ENCODE measurements at regions not wholly inside any gene's neighbourhood (a gene's known extent, or its start where the extent isn't known, plus 50 kb on each side); places are given as distances from the start of the nearest gene placed in this dataset.
"Not testable (repeated sequence)": the region's sequence is repeated elsewhere in the genome, so short reads cannot be mapped to it uniquely, and the experiment has no call there.

GRCh38 chr16:21520134-21521047 lies 79.0 kb upstream of the METTL9 start:
- H3K27me3 ChIP-seq: not testable (repeated sequence)
- peaks cover 20 to 21% of the 10 kb centered on the region in 2 experiments for H3K4me1 ChIP-seq (ENCODE audit: control insufficient read depth in 1 of 2, insufficient read depth in 1 of 2, low read depth in 1 of 2, low read length in 1 of 2)
- peak; percentile 39 for TF ChIP-seq CTCF (IDR thresholded peaks at IDR 0.05)

GRCh38 chr16:21521048-21521389 lies 78.4 kb upstream of the METTL9 start:
- H3K9me3 ChIP-seq; H3K36me3 ChIP-seq; H3K27ac ChIP-seq; H3K27me3 ChIP-seq; H3K4me3 ChIP-seq (ENCODE audit: low read depth in 1 of 2, low read length in 1 of 2): not testable (repeated sequence)
- H3K4me1 ChIP-seq (ENCODE audit: control insufficient read depth in 1 of 2, insufficient read depth in 1 of 2, low read depth in 1 of 2, low read length in 1 of 2): peaks cover 20 to 21% of the 10 kb centered on the region in 2 experiments

More at GRCh38 chr16:21520134-21521047, 79.0 kb upstream of the METTL9 start:
- H3K36me3 ChIP-seq, H3K9me3 ChIP-seq: not testable (repeated sequence)
- H3K4me3 ChIP-seq (ENCODE audit: low read depth in 1 of 2, low read length in 1 of 2): peak overlapping the region; percentile 66 to 68
- H3K27ac ChIP-seq: peak overlapping the region; percentile 96

GRCh38 chr16:21521390-21522143 lies 77.8 kb upstream of the METTL9 start:
- H3K27ac ChIP-seq; H3K4me3 ChIP-seq (ENCODE audit: low read depth in 1 of 2, low read length in 1 of 2); H3K27me3 ChIP-seq; H3K36me3 ChIP-seq; H3K9me3 ChIP-seq: not testable (repeated sequence)
- H3K4me1 ChIP-seq (ENCODE audit: control insufficient read depth in 1 of 2, insufficient read depth in 1 of 2, low read depth in 1 of 2, low read length in 1 of 2): peaks cover 20 to 21% of the 10 kb centered on the region in 2 experiments

- H3K27me3 ChIP-seq; H3K9me3 ChIP-seq; H3K36me3 ChIP-seq; H3K27ac ChIP-seq; H3K4me3 ChIP-seq (ENCODE audit: low read depth in 1 of 2, low read length in 1 of 2): not testable (repeated sequence)
- peaks cover 19 to 20% of the 10 kb centered on the region in 2 experiments for H3K4me1 ChIP-seq (ENCODE audit: control insufficient read depth in 1 of 2, insufficient read depth in 1 of 2, low read depth in 1 of 2, low read length in 1 of 2)
These were observed 76.5 kb upstream of the METTL9 start for GRCh38 chr16:21522846-21523245.

GRCh38 chr16:21523411-21524067 lies 75.8 kb upstream of the METTL9 start:
- no peaks in the 10 kb centered on the region for H3K9me3 ChIP-seq
- TF ChIP-seq CTCF (IDR thresholded peaks at IDR 0.05): no peak
- H3K4me3 ChIP-seq (ENCODE audit: low read depth in 1 of 2, low read length in 1 of 2): no peak overlapping the region
- peaks cover 6% of the 10 kb centered on the region for H3K27me3 ChIP-seq
- H3K36me3 ChIP-seq: no peaks in the 10 kb centered on the region
- H3K4me1 ChIP-seq (ENCODE audit: control insufficient read depth in 1 of 2, insufficient read depth in 1 of 2, low read depth in 1 of 2, low read length in 1 of 2): peaks cover 13% of the 10 kb centered on the region in 2 experiments
- no peak overlapping the region for H3K27ac ChIP-seq

GRCh38 chr16:21524068-21524751 lies 75.2 kb upstream of the METTL9 start:
- H3K27me3 ChIP-seq: peaks cover 6% of the 10 kb centered on the region
- no peak for TF ChIP-seq CTCF (IDR thresholded peaks at IDR 0.05)
- H3K4me3 ChIP-seq (ENCODE audit: low read depth in 1 of 2, low read length in 1 of 2): no peak overlapping the region
- no peaks in the 10 kb centered on the region for H3K36me3 ChIP-seq
- peaks cover 8% of the 10 kb centered on the region in 2 experiments for H3K4me1 ChIP-seq (ENCODE audit: control insufficient read depth in 1 of 2, insufficient read depth in 1 of 2, low read depth in 1 of 2, low read length in 1 of 2)
- no peak overlapping the region for H3K27ac ChIP-seq
- no peaks in the 10 kb centered on the region for H3K9me3 ChIP-seq

GRCh38 chr16:21524752-21525028 lies 74.7 kb upstream of the METTL9 start:
- H3K4me3 ChIP-seq (ENCODE audit: low read depth in 1 of 2, low read length in 1 of 2); H3K27me3 ChIP-seq; H3K36me3 ChIP-seq; H3K27ac ChIP-seq; H3K9me3 ChIP-seq; H3K4me1 ChIP-seq (ENCODE audit: control insufficient read depth in 1 of 2, insufficient read depth in 1 of 2, low read depth in 1 of 2, low read length in 1 of 2): not testable (repeated sequence)

- H3K36me3 ChIP-seq; H3K4me1 ChIP-seq (ENCODE audit: control insufficient read depth in 1 of 2, insufficient read depth in 1 of 2, low read depth in 1 of 2, low read length in 1 of 2); H3K4me3 ChIP-seq (ENCODE audit: low read depth in 1 of 2, low read length in 1 of 2); H3K9me3 ChIP-seq; H3K27me3 ChIP-seq; H3K27ac ChIP-seq: not testable (repeated sequence)
These were observed 74.1 kb upstream of the METTL9 start for GRCh38 chr16:21525029-21525895.
